ENCODE measurements at regions not wholly inside any gene's neighbourhood (a gene's known extent, or its start where the extent isn't known, plus 50 kb on each side); places are given as distances from the start of the nearest gene placed in this dataset.

DNA sequence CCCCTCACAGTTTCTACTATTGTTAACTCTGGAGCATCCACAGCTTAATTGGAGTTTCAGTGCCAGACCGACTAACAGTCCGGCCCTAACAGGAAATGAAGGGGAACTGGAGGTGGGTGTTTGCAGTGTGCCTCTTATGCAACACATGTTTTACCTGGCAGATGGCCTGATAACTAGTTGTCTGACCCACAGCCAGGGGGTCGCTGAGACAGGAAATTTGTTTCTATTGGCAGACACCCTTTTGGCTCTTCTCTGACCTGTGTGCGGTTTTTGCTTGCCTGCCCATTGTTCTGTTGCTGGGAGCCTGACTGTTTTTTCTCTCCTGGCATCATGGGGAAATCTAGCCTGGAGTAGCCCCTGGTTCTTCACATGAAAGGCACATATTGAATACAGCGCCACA is 1329.8 kb downstream of the DSC3 start:
- no peak for TF ChIP-seq PHF20 (CRISPR knock-in tag; IDR thresholded peaks at IDR 0.05)
- no peak for TF ChIP-seq FOXK2 (IDR thresholded peaks at IDR 0.05)
- no peak for TF ChIP-seq CTCF (CRISPR knock-in tag; IDR thresholded peaks at IDR 0.05)
